Astrocyte of the spinal cord (primary cell): ENCODE measurements at regions not wholly inside any gene's neighbourhood (a gene's known extent, or its start where the extent isn't known, plus 50 kb on each side); places are given as distances from the start of the nearest gene placed in this dataset.
A peak's percentile ranks its signal among the peaks of the same experiment; 100 is the strongest.

ENCODE experiments used
- DNase-seq: peaks from one replicate; pipeline ENCODE4 v3.0.0; 2011; ENCODE audit warnings: low read depth, low spot score
- H3K4me3 ChIP-seq: 2 replicates; pipeline ENCODE4 v1.5.1; 2011; ENCODE audit warnings: low read depth, mild to moderate bottlenecking, low read length, moderate library complexity
- CTCF ChIP-seq: IDR thresholded peaks from 2 replicates; pipeline ENCODE4 v1.5.1; 2012; ENCODE audit warnings: low read depth, mild to moderate bottlenecking, low read length, inconsistent platforms
- in situ Hi-C: cut with HindIII; loops from 2 replicates; pipeline ENCODE4 v1.10.0; 2017; ENCODE audit warnings: low sequenced_read_pairs

- in situ Hi-C loops: no loop called here
- no peak for TF ChIP-seq CTCF
- H3K4me3 ChIP-seq: no peak overlapping the region
- peak; percentile 47 for DNase-seq
Measured at GRCh38 chr12:127260531-127260930, 1006.4 kb upstream of the TMEM132C start.

GRCh38 chr12:127260999-127261398, 1006.0 kb upstream of the TMEM132C start:
- H3K4me3 ChIP-seq: no peak overlapping the region
- no peak for TF ChIP-seq CTCF
- no peak for DNase-seq
- in situ Hi-C loops: no loop called here

GRCh38 chr12:127262615-127263014, 1004.4 kb upstream of the TMEM132C start:
- no peak for TF ChIP-seq CTCF
- in situ Hi-C loops: no loop called here
- DNase-seq: no peak
- H3K4me3 ChIP-seq: no peak overlapping the region

GRCh38 chr12:127263621-127264020, 1003.3 kb upstream of the TMEM132C start:
- in situ Hi-C loops: no loop called here

GRCh38 chr12:127267128-127267527, 999.8 kb upstream of the TMEM132C start:
- no peak overlapping the region for H3K4me3 ChIP-seq
- no peak for DNase-seq
- in situ Hi-C loops: no loop called here
- TF ChIP-seq CTCF: no peak

More at GRCh38 chr12:127263621-127264020, 1003.3 kb upstream of the TMEM132C start:
- no peak overlapping the region for H3K4me3 ChIP-seq
- no peak for DNase-seq
- no peak for TF ChIP-seq CTCF

- no peak overlapping the region for H3K4me3 ChIP-seq
- TF ChIP-seq CTCF: no peak
- DNase-seq: no peak
- in situ Hi-C loops: no loop called here
Measured at GRCh38 chr12:127268213-127268612, 998.8 kb upstream of the TMEM132C start.
